NCI-H1048 (cell line): ENCODE measurements at regions not wholly inside any gene's neighbourhood (a gene's known extent, or its start where the extent isn't known, plus 50 kb on each side); places are given as distances from the start of the nearest gene placed in this dataset.
"Not testable (repeated sequence)": the region's sequence is repeated elsewhere in the genome, so short reads cannot be mapped to it uniquely, and the experiment has no call there.

ENCODE experiments used
- DNase-seq: peaks from one replicate; lab custom pipeline; 2025; lab: John Stamatoyannopoulos, UW

- not testable (repeated sequence) for DNase-seq
Observed at GRCh38 chr15:85264614-85265190, 115.7 kb upstream of the AKAP13 start.

- not testable (repeated sequence) for DNase-seq
Observed at GRCh38 chr15:85267158-85267857, 113.1 kb upstream of the AKAP13 start.

- DNase-seq: no peak
Observed at GRCh38 chr15:85274315-85275050, 105.9 kb upstream of the AKAP13 start.

- peak; percentile 42 for DNase-seq
Observed at GRCh38 chr15:85276508-85276907, 103.9 kb upstream of the AKAP13 start.

GRCh38 chr15:85276921-85277320, 103.5 kb upstream of the AKAP13 start:
- DNase-seq: no peak

GRCh38 chr15:85277847-85278370, 102.5 kb upstream of the AKAP13 start:
- DNase-seq: no peak

GRCh38 chr15:85280203-85280602, 100.2 kb upstream of the AKAP13 start:
- DNase-seq: no peak

- no peak for DNase-seq
Observed at GRCh38 chr15:85281293-85281882, 99.0 kb upstream of the AKAP13 start.

GRCh38 chr15:85282504-85283115, 97.8 kb upstream of the AKAP13 start:
- DNase-seq: no peak

- not testable (repeated sequence) for DNase-seq
Observed at GRCh38 chr15:85283815-85284214, 96.6 kb upstream of the AKAP13 start.

GRCh38 chr15:85284497-85284896, 95.9 kb upstream of the AKAP13 start:
- DNase-seq: no peak

GRCh38 chr15:85289677-85290365, 90.6 kb upstream of the AKAP13 start:
- peak; percentile 64 for DNase-seq

- DNase-seq: not testable (repeated sequence)
Observed at GRCh38 chr15:85292583-85292982, 87.8 kb upstream of the AKAP13 start.

GRCh38 chr15:85296615-85297402, 83.6 kb upstream of the AKAP13 start:
- DNase-seq: peak; percentile 43

- no peak for DNase-seq
Observed at GRCh38 chr15:85297537-85297936, 82.9 kb upstream of the AKAP13 start.

- DNase-seq: no peak
Observed at GRCh38 chr15:85298366-85298765, 82.0 kb upstream of the AKAP13 start.

- DNase-seq: no peak
Observed at GRCh38 chr15:85298941-85299340, 81.5 kb upstream of the AKAP13 start.

GRCh38 chr15:85302271-85302670, 78.1 kb upstream of the AKAP13 start:
- DNase-seq: no peak

GRCh38 chr15:85305050-85305449, 75.4 kb upstream of the AKAP13 start:
- no peak for DNase-seq

GRCh38 chr15:85306946-85307686, 73.3 kb upstream of the AKAP13 start:
- no peak for DNase-seq
